Medulla oblongata (tissue), 1 donor: ENCODE measurements at regions not wholly inside any gene's neighbourhood (a gene's known extent, or its start where the extent isn't known, plus 50 kb on each side); places are given as distances from the start of the nearest gene placed in this dataset.

Source experiments
- DNase-seq: peaks from one replicate; pipeline ENCODE4 v3.0.0-alpha.2; 2015; ENCODE audit errors: extremely low spot score

- DNase-seq, result no peak
Measured at GRCh38 chr6:1201547-1202200, 110.2 kb upstream of the FOXQ1 start.

- no peak for DNase-seq
Measured at GRCh38 chr6:1200409-1201101, 111.3 kb upstream of the FOXQ1 start.

GRCh38 chr6:1200081-1200408 is 111.9 kb upstream of the FOXQ1 start:
- no peak for DNase-seq

GRCh38 chr6:1197309-1197708 is 114.6 kb upstream of the FOXQ1 start:
- no peak for DNase-seq

- DNase-seq, result no peak
Measured at GRCh38 chr6:1191141-1191630, 120.7 kb upstream of the FOXQ1 start.

- DNase-seq, result no peak
Measured at GRCh38 chr6:1190366-1190765, 121.5 kb upstream of the FOXQ1 start.

GRCh38 chr6:1188199-1188598 is 123.7 kb upstream of the FOXQ1 start:
- no peak for DNase-seq

- DNase-seq, result no peak
Measured at GRCh38 chr6:1187293-1188131, 124.4 kb upstream of the FOXQ1 start.

GRCh38 chr6:1184318-1184717 is 127.6 kb upstream of the FOXQ1 start:
- DNase-seq, result no peak

- no peak for DNase-seq
Measured at GRCh38 chr6:1182722-1183521, 129.0 kb upstream of the FOXQ1 start.

GRCh38 chr6:1181939-1182605 is 129.8 kb upstream of the FOXQ1 start:
- DNase-seq, result no peak

- no peak for DNase-seq
Measured at GRCh38 chr6:1179571-1180459, 132.1 kb upstream of the FOXQ1 start.

GRCh38 chr6:1178590-1178989 is 133.3 kb upstream of the FOXQ1 start:
- DNase-seq, result no peak

GRCh38 chr6:1176567-1176966 is 135.3 kb upstream of the FOXQ1 start:
- no peak for DNase-seq

- no peak for DNase-seq
Measured at GRCh38 chr6:1175877-1176276, 136.0 kb upstream of the FOXQ1 start.

- DNase-seq, result no peak
Measured at GRCh38 chr6:1170794-1171193, 141.1 kb upstream of the FOXQ1 start.

GRCh38 chr6:1164600-1164999 is 147.3 kb upstream of the FOXQ1 start:
- peak; percentile 65 for DNase-seq

- no peak for DNase-seq
Measured at GRCh38 chr6:1163501-1163900, 148.4 kb upstream of the FOXQ1 start.

- no peak for DNase-seq
Measured at GRCh38 chr6:1162367-1163275, 149.3 kb upstream of the FOXQ1 start.
